Upper lobe of left lung (tissue), 4 donors: ENCODE measurements at regions not wholly inside any gene's neighbourhood (a gene's known extent, or its start where the extent isn't known, plus 50 kb on each side); places are given as distances from the start of the nearest gene placed in this dataset.

ENCODE experiments used
- POLR2AphosphoS5 ChIP-seq, 2 donors: sonication (generic); formaldehyde crosslinking; IDR thresholded peaks; one replicate each; pipeline ENCODE4 v1.5.1; 2017; ENCODE audit warnings: antibody characterized with exemption in 2 of 2
- TF ChIP-seq, protein P1 (sequence below), 6 experiments: fragments of 450-650 bp in 4 of 6; fragments of 200-600 bp in 2 of 6; sonication (generic) in 2 of 6; IDR thresholded peaks; one replicate each; pipeline ENCODE4 v1.5.1; 2016 to 2019; ENCODE audit warnings: antibody characterized with exemption in 6 of 6

DNA sequence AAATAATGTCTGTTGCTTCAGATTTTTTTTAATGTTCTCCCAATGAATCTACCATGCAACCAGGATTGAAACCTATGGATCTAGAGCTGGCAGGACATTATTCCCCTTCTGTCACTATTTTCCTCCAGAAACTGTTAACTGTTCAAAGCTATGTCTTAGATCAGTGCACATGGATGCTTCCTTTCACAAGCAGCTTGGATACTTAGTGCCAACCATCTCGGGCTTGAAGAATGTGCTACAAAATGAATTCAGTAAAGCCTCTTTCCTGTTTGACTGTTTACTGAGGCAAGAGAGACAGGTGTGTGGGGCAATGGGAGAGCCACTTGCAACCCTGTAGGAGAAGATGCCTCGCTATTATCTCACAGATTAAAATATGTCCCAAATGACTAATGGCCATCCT is 774.8 kb downstream of the KCTD16 start:
- TF ChIP-seq, protein P1, sequence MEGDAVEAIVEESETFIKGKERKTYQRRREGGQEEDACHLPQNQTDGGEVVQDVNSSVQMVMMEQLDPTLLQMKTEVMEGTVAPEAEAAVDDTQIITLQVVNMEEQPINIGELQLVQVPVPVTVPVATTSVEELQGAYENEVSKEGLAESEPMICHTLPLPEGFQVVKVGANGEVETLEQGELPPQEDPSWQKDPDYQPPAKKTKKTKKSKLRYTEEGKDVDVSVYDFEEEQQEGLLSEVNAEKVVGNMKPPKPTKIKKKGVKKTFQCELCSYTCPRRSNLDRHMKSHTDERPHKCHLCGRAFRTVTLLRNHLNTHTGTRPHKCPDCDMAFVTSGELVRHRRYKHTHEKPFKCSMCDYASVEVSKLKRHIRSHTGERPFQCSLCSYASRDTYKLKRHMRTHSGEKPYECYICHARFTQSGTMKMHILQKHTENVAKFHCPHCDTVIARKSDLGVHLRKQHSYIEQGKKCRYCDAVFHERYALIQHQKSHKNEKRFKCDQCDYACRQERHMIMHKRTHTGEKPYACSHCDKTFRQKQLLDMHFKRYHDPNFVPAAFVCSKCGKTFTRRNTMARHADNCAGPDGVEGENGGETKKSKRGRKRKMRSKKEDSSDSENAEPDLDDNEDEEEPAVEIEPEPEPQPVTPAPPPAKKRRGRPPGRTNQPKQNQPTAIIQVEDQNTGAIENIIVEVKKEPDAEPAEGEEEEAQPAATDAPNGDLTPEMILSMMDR (IDR thresholded peaks at IDR 0.05), result no peak
- no peak for TF ChIP-seq POLR2AphosphoS5 (IDR thresholded peaks at IDR 0.05)
